HFF-Myc (cell line): ENCODE measurements at regions not wholly inside any gene's neighbourhood (a gene's known extent, or its start where the extent isn't known, plus 50 kb on each side); places are given as distances from the start of the nearest gene placed in this dataset.

ENCODE experiments used
- DNase-seq: peaks from one replicate; pipeline ENCODE4 v3.0.0-alpha.2; 2011; ENCODE audit warnings: low read depth; ENCODE audit errors: extremely low read depth
- H3K4me3 ChIP-seq: replicated peaks from 2 replicates; pipeline ENCODE4 v1.5.1; 2011; ENCODE audit warnings: low read depth, mild to moderate bottlenecking, control low read depth, low read length
- TF ChIP-seq, protein P1 (sequence below): IDR thresholded peaks from 2 replicates; pipeline ENCODE4 v1.5.1; 2012; ENCODE audit warnings: mild to moderate bottlenecking, low read depth, low read length, control low read depth; ENCODE audit errors: missing control alignments

- DNase-seq: no peak
- TF ChIP-seq, protein P1, sequence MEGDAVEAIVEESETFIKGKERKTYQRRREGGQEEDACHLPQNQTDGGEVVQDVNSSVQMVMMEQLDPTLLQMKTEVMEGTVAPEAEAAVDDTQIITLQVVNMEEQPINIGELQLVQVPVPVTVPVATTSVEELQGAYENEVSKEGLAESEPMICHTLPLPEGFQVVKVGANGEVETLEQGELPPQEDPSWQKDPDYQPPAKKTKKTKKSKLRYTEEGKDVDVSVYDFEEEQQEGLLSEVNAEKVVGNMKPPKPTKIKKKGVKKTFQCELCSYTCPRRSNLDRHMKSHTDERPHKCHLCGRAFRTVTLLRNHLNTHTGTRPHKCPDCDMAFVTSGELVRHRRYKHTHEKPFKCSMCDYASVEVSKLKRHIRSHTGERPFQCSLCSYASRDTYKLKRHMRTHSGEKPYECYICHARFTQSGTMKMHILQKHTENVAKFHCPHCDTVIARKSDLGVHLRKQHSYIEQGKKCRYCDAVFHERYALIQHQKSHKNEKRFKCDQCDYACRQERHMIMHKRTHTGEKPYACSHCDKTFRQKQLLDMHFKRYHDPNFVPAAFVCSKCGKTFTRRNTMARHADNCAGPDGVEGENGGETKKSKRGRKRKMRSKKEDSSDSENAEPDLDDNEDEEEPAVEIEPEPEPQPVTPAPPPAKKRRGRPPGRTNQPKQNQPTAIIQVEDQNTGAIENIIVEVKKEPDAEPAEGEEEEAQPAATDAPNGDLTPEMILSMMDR: no peak
- H3K4me3 ChIP-seq: no peak overlapping the region
These were observed 332.8 kb downstream of the C16orf95 start for GRCh38 chr16:86984343-86984742.

DNA sequence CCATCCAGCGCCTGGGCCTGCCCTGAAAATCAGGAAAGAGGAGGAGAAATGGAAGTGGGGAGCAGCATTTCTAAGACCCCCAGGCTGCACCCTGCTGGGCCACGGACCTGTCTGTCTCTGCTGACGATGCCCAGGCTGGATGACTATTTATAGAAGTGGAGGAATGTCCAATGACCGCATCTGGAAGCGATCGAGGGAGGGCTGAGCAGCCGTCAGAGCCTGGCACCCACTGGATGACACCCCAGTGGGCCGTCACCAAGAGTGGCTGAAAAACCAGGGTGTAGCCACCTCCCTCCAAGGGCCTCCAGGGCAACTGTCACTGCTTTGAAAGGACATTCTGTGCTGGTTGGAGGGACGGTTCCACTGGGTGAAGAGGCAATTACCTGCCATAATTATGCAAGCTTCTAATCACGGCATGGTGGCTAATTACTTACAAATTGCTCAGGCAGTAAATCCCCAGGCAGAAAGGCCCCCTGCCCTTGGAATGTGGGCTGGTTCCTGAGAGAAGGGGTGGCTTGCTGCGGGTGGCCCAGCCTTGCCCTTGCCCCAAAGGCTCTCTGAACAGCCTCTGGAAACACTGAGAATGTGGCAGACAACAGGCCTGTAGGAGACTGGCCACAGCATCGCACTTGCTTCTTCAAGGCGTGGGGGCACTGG is 332.1 kb downstream of the C16orf95 start:
- DNase-seq: no peak
- H3K4me3 ChIP-seq: no peak overlapping the region
- TF ChIP-seq, protein P1: no peak

- TF ChIP-seq, protein P1: no peak
- no peak for DNase-seq
- no peak overlapping the region for H3K4me3 ChIP-seq
These were observed 331.6 kb downstream of the C16orf95 start for GRCh38 chr16:86985648-86986015.

DNA sequence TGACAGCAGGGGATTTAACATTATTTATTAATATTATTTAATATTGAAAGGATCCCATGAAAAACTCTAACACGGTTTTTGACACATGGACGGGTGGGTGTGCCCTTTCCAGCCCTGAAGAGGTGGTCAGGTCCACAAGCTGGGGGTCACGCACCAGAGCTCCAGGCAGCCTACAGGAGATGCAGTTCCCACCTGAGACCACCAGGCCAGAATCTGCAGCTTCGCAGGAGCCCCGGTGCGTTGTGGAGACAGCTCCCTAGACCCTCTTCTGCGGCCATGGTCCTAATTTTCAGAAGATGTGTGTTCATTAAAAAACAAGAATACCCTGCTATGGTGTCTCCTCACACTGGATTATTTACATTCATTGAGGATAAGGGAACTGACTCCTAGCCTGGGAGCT is 331.1 kb downstream of the C16orf95 start:
- no peak for DNase-seq
- TF ChIP-seq, protein P1: peak; percentile 3
- H3K4me3 ChIP-seq: no peak overlapping the region

DNA sequence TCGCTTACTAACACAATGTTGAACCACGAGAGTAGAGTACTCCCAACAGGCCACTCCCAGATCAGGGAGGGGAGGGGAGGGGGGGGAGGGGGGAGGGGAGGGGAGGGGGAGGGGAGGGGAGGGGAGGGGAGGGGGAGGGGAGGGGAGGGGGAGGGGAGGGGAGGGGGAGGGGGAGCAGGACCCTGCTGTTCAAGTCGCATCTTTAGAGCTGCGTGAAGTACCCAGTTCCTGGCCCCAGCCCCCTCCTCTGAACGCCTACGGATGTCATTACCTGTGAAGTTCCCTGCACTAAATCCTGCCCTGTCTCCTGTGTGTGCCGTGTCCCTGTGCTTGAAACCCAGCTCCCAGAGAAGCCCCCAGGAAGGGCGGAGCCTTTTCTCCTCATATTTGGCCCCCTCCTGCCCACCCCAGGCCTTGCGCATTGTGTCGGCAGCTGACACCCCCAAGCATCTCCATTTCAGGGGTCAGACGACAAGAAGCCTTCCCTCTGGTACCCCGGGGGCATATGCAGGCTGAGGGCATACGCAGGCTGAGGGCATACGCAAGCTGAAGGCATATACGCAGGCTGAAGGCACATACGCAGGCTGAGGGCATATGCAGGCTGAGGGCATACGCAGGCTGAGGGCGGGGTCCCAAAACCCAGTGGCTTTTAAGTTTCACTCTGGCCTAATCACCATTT is 330.2 kb downstream of the C16orf95 start:
- TF ChIP-seq, protein P1: no peak
- DNase-seq: no peak
- H3K4me3 ChIP-seq: no peak overlapping the region

DNA sequence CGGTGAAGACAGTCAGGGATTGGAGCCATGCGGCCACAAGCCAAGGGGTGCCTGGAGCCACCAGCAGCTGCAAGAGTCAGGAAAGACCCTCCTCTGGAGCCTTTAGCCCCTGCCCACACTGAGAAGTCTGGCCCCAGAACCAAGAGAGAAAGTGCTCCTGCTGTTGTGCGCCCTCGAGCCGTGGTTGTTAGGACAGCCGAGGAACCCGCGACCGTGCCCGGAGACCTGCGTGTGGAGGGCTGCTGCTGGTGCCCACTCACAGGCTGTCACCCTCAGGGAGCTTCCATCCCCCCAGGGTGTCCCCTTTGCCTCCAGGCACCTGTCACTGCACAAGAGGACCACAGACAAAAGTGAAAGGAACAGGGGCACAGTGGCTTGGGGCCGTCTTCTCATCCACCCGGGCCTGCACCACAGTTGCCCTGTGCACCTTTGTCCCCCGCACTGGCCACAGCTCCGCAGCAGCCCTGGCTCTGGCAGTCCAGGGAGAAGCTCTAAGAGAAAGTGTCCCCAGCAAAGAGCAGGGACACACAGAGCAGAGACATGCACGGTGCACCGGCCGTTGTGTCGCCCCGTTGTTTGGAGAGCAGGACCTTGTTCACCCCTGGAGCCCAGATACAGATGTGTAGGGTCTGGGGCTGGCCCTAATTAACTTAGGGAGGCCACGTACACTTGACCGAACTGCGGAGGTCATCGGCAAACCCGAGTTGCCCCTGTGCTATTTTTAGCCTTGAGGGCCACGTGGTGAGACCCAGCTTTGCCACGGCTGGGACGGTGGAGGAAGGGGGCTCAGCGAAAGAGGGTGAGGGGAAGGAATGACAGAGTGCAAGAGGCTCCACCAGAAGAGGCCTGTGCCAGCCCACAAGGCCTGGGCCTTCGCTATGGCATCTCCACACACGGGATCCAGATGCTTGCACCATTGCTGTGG is 329.2 kb downstream of the C16orf95 start:
- H3K4me3 ChIP-seq: no peak overlapping the region
- TF ChIP-seq, protein P1: no peak
- DNase-seq: no peak
